Gastroesophageal sphincter (tissue), 3 donors: ENCODE measurements at regions not wholly inside any gene's neighbourhood (a gene's known extent, or its start where the extent isn't known, plus 50 kb on each side); places are given as distances from the start of the nearest gene placed in this dataset.

ENCODE experiments used
- POLR2AphosphoS5 ChIP-seq: sonication (generic); formaldehyde crosslinking; IDR thresholded peaks from one replicate; pipeline ENCODE4 v1.6.1; 2017; ENCODE audit warnings: antibody characterized with exemption
- TF ChIP-seq, protein P1 (sequence below), 4 experiments: fragments of 200-600 bp in 2 of 4; fragments of 450-650 bp in 2 of 4; sonication (generic) in 1 of 4; IDR thresholded peaks; one replicate each; pipeline ENCODE4 v1.5.1; 2017 to 2019; ENCODE audit warnings: antibody characterized with exemption in 4 of 4, mild to moderate bottlenecking in 2 of 4, moderate library complexity in 2 of 4

- TF ChIP-seq POLR2AphosphoS5 = no peak
- TF ChIP-seq, protein P1, sequence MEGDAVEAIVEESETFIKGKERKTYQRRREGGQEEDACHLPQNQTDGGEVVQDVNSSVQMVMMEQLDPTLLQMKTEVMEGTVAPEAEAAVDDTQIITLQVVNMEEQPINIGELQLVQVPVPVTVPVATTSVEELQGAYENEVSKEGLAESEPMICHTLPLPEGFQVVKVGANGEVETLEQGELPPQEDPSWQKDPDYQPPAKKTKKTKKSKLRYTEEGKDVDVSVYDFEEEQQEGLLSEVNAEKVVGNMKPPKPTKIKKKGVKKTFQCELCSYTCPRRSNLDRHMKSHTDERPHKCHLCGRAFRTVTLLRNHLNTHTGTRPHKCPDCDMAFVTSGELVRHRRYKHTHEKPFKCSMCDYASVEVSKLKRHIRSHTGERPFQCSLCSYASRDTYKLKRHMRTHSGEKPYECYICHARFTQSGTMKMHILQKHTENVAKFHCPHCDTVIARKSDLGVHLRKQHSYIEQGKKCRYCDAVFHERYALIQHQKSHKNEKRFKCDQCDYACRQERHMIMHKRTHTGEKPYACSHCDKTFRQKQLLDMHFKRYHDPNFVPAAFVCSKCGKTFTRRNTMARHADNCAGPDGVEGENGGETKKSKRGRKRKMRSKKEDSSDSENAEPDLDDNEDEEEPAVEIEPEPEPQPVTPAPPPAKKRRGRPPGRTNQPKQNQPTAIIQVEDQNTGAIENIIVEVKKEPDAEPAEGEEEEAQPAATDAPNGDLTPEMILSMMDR (IDR thresholded peaks at IDR 0.05) = no peak
Observed at GRCh38 chr4:134045411-134045810, 156.2 kb downstream of the PABPC4L start.
